ENCODE measurements at regions not wholly inside any gene's neighbourhood (a gene's known extent, or its start where the extent isn't known, plus 50 kb on each side); places are given as distances from the start of the nearest gene placed in this dataset.

DNA sequence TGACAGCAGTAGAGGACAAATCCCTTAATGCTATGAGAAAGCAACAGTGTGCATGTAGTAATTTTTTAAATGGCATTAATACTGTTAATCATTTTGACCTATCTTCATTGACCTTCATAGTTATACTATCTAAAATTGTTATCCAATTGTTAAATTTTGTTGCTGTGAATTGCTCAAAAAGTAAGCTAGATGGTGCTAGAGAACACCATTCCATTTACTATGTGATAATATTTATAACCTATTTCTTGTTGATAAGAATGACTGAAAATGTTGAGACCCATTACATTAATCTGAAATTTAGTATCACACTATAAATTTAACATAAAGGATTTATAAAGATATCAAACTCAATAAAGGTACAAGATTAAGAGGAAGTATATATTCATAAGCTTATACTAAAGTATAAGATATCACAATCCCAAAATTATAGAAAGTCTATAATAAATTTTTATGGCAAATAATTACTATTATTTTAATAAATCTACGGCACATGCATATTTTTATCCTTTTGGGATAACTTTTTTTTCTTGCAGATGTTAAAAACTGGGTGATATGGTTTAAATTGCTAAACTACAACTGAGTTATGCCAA, 1573.3 kb downstream of the PCDH9 start:
- TF ChIP-seq GATA3 (IDR thresholded peaks at IDR 0.05; ENCODE audit: low read depth, low read length) (no peak), GATA2 (IDR thresholded peaks at IDR 0.05; ENCODE audit: low read depth, low read length) (no peak)

DNA sequence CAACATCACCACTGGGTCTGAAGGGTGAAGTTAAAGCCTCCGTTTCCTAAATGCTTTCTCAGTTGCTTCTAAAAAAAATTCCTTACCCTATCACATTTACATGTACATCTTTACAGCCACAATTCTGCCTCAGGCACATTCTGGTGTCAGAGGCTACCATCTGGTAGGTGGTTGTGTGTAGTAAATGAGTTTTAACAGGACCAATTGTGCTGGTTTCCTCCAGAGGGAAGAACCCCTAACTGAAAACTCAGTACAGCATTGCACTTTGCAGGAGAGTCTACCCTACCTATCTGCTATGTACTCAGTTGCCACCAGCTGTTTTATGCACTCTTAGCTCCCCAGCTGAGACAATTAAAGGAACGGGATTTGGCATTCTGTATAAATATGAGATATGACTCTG, 1576.5 kb downstream of the PCDH9 start:
- TF ChIP-seq GATA2 (IDR thresholded peaks at IDR 0.05; ENCODE audit: low read depth, low read length) (no peak), GATA3 (IDR thresholded peaks at IDR 0.05; ENCODE audit: low read depth, low read length) (no peak)

DNA sequence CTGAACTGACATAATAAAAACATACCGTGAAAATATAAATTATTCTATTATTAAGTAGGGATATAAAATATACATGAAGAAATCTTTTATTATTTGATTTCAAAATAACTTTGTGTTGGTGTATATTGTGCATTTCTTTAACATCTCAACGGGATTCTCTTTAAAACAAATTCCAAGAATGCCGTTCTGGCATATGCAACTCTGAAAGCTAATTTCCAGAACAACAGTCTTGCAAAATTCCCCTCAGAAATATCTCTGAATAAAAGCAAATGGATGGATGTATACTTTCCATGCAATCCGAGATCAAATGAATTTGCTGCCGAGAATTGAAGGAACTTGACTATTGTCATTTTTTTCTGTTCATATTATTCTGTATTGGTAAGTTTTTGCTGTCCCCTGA, 1579.8 kb downstream of the PCDH9 start:
- TF ChIP-seq GATA3 (IDR thresholded peaks at IDR 0.05; ENCODE audit: low read depth, low read length): no peak
- no peak for TF ChIP-seq GATA2 (IDR thresholded peaks at IDR 0.05; ENCODE audit: low read depth, low read length)

DNA sequence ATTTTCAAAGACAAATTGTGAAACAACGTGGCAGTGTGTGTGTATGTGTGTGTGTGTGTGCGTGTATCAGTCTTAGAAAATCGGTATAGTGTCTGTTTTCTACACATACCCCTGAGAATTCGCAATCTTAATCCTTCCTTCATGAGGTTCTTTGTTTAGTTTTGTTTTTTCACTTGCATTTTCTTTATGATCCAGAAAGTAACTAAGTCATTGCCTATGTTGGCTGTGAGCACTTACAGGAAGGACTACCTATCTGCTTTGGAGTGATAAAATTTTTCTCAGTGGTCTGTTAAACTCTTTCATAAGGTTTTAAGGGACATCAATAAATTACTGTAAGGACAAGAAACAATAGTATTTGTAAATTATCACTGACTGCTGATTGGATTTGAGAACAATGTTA, 1587.1 kb downstream of the PCDH9 start:
- no peak for TF ChIP-seq GATA2 (IDR thresholded peaks at IDR 0.05; ENCODE audit: low read depth, low read length)
- TF ChIP-seq GATA3 (IDR thresholded peaks at IDR 0.05; ENCODE audit: low read depth, low read length): no peak

DNA sequence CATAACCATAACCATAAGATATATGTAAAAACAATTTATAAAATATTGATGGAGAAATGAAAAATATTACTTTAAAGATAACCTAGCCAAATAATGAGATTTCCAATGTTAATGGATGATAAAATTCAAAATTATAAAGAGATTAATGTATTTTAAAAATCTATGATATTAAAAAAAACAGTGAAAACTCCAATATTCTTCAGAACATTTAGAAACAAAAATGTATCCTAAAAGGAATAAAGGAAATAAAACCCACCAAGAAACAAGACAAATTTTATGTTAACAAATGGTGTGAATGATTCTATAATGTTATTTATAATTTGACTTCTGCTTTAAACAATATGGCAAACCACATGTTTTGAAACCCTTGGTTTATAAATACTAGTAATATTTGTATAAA, 1587.8 kb downstream of the PCDH9 start:
- TF ChIP-seq GATA3 (IDR thresholded peaks at IDR 0.05; ENCODE audit: low read depth, low read length): no peak
- no peak for TF ChIP-seq GATA2 (IDR thresholded peaks at IDR 0.05; ENCODE audit: low read depth, low read length)

DNA sequence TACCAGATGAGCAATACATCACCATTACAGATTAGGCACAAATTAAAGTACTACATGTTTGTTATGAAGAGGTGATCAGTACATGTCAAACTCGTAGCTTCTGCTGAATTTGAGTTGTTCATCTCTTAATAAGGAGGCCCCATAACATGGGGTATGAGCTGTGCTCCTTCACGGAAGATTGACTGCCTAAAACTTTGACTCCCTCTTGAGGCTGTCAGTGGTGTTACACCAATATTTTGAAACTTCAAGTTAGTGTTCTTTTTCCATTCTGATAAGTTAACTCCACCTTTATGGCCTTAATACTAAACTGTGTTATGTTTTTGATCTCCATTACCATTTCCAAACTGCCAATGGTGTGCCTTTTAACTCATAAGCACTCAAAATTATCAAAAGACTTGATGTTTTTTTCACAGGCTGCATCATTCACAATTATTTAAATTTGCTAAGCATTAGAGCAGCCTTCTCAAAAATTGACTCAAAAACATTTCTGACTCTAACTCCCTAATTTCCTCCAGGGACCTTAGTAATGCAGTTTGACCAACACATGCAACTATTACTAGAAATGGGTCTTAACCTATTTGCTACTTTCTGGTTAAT, 1591.5 kb downstream of the PCDH9 start:
- TF ChIP-seq GATA2 (IDR thresholded peaks at IDR 0.05; ENCODE audit: low read depth, low read length) (no peak), GATA3 (IDR thresholded peaks at IDR 0.05; ENCODE audit: low read depth, low read length) (no peak)

DNA sequence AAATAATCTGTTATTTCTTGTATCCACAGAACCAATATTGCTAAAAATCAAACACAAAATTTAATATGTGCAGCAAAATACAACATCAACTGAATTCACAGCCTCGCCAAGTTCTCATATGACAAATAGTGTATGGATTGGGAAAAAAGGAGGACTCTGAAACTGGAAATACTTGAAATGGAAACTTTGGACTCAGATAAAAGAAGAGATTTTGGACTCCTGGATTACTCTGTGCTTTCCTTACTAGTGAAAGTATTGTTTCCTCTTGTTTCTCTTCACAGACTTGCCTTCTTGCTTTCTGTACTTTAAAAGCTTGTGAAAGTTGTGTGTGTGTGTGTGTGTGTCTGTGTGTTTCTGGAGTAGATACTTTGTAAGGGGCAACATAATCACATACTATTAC, 1596.3 kb downstream of the PCDH9 start:
- no peak for TF ChIP-seq GATA2 (IDR thresholded peaks at IDR 0.05; ENCODE audit: low read depth, low read length)
- TF ChIP-seq GATA3 (IDR thresholded peaks at IDR 0.05; ENCODE audit: low read depth, low read length): no peak

DNA sequence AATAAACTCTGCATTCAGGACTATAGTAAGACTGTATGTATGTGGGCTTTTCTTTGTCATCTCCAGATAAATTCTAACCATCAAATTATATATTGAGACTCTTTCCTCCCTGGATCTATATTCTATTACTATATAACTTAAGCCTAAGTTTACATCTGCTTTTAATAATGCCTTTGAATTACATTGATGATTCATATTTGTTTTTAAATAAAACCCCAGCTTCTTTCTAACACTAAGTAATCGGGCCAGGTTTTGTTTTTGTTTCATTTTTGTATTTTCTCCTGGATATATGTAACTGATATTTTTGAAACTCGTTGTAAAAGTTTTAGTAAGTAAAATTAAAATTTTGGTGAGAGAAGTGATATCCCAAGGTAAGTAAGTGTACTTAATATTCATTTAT, 1599.1 kb downstream of the PCDH9 start:
- no peak for TF ChIP-seq GATA2 (IDR thresholded peaks at IDR 0.05; ENCODE audit: low read depth, low read length)
- TF ChIP-seq GATA3 (IDR thresholded peaks at IDR 0.05; ENCODE audit: low read depth, low read length): no peak

DNA sequence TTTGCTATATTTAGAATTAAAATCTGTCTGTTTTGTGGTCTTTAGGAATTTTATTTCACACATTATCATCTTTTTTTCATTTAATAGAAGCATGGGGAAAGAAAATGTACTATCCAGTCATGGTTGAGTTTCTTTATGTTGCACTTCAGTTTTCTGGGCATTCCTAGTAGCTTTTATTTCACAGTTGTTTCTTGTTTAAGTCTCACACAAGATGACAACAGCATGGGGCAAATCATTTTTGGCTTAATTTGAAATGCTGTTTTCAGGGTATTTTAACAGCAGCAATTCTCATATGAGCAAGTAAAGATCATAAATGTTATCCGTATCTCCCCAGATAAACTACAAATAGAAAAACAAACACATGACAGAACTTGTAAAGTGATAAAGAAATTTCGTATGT, 1600.2 kb downstream of the PCDH9 start:
- TF ChIP-seq GATA2 (IDR thresholded peaks at IDR 0.05; ENCODE audit: low read depth, low read length): no peak
- TF ChIP-seq GATA3 (IDR thresholded peaks at IDR 0.05; ENCODE audit: low read depth, low read length): no peak

DNA sequence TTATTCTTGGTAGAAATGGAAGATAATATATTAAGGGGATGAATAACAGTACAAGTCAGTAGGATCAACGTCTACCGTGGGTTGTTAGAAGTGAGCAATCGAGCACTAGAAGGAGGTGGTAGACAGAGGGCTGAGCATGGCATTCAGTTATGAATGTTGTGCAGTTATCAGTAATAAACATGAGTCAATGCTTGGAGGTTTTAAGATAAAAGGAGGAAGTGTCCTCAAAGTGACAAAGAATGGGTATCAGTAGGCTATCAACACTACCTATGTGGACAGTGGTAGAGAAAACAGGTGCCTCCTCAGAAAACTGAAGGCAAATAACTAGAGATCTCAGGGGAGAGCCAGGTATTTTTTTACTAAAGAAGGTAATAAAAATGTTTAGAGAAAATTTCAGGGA, 1607.0 kb downstream of the PCDH9 start:
- TF ChIP-seq GATA2 (IDR thresholded peaks at IDR 0.05; ENCODE audit: low read depth, low read length): no peak
- TF ChIP-seq GATA3 (IDR thresholded peaks at IDR 0.05; ENCODE audit: low read depth, low read length): no peak

DNA sequence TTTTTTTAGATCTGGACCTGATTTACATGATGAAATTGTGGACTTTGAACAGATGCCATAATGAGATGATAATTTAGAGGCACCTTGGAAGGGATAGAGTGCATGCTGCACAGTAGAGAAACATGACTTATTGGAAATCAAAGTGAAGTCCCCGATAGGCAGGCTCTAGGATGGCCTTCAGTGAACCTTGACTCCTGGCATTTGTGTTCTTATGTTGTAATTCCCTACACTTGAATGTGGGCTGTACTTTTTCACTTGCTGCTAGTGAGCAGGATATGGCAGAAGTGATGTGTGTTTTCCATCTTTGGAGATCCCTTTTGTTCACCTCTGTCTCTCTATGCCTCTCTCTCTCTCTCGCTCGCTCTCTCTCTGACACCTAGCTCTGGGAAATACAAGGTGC, 1614.6 kb downstream of the PCDH9 start:
- TF ChIP-seq GATA2 (IDR thresholded peaks at IDR 0.05; ENCODE audit: low read depth, low read length): no peak
- TF ChIP-seq GATA3 (IDR thresholded peaks at IDR 0.05; ENCODE audit: low read depth, low read length): no peak

DNA sequence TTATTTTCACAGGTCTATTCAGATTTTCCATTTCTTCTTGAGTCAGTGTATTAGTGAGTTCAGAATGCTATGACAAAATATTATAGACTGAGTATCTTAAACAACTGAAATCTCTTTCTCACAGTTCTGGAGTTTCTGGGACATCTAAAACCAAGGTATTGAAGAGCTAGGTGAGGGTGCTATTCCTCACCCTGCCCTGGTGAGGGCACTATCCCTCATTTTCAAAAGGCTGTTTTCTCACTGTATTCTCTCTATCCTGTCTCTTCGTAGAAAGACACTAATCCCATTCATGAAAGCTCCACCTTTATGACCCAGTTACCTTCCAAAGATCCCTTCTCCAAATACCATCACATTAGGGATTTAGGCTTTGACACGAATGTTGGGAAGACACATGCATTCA, 1617.1 kb downstream of the PCDH9 start:
- TF ChIP-seq GATA3 (IDR thresholded peaks at IDR 0.05; ENCODE audit: low read depth, low read length): no peak
- TF ChIP-seq GATA2 (IDR thresholded peaks at IDR 0.05; ENCODE audit: low read depth, low read length): no peak

DNA sequence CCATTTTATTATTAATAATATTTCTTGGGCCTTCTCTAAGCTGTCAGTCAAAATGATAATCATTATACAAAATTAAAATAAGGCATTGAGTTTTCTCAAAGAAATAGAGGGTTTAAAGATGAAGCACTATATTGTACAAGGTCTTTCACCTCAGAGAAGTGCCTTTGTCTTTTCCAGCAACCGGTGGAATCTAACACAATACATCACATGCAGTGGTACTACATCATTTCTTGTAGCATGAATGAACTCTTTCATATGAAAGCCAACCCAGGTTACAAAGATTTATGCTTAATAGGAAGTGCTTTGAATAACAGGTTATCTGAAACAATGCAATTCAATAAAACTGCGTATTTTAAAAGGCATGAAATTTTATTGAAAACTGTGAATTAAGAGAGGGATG, 1620.8 kb downstream of the PCDH9 start:
- no peak for TF ChIP-seq GATA2 (IDR thresholded peaks at IDR 0.05; ENCODE audit: low read depth, low read length)
- TF ChIP-seq GATA3 (IDR thresholded peaks at IDR 0.05; ENCODE audit: low read depth, low read length): no peak

DNA sequence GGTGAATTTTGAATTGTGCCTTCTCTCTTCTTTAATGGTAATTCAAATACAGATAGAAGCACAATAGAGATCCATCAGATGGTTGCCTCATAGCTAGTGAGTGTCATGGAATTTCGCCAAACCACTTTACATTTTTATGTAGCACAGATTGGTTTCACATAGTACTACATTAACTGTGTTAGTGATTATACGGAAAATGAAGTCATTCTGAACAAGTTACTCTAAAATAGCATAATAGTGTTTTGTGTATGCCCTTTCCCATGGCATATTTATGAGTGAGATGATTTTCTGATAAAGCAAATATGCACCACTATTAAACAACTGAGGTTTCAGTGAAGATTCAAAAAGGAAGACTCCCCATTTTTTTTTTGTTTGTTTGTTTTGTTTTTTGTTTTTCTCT, 1623.5 kb downstream of the PCDH9 start:
- no peak for TF ChIP-seq GATA2 (IDR thresholded peaks at IDR 0.05; ENCODE audit: low read depth, low read length)
- no peak for TF ChIP-seq GATA3 (IDR thresholded peaks at IDR 0.05; ENCODE audit: low read depth, low read length)

DNA sequence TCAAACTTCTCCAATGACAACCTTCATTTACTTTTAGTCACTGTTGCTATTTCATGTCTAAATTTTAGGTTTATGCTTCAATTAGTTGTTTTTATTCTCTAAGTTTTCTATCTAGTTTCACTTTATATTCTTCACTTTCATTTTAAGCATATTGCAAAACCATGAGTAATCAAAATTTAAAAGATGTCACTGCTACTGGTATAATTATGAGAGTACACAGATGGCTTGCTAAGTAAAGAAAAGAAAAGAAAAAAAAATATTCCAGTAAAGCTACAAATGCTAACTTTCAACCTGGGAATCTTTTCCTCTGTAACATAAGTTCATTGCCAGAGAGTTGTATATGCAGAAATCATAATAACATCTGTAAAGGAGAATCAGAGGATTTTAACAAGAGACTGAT, 1624.7 kb downstream of the PCDH9 start:
- TF ChIP-seq GATA2 (IDR thresholded peaks at IDR 0.05; ENCODE audit: low read depth, low read length) (no peak), GATA3 (IDR thresholded peaks at IDR 0.05; ENCODE audit: low read depth, low read length) (no peak)

DNA sequence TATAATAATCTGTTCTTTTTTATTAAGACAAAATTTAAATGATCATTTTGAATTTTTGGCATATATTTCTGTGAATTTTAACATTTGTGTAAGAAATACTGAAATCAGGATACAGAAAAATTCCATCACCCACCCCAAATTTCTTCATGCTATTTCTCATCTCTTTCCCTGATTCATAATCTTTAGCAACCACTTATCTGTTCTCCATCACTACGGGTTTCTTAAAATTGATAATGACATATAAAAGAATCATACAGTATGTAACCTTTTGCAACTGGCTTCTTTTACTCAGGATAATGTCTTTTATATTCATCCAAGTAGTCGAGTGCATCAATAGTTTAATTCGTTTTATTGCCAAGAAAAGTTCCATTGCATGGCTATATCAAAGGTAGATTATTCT, 1627.0 kb downstream of the PCDH9 start:
- TF ChIP-seq GATA2 (IDR thresholded peaks at IDR 0.05; ENCODE audit: low read depth, low read length) (no peak), GATA3 (IDR thresholded peaks at IDR 0.05; ENCODE audit: low read depth, low read length) (no peak)
